ENCODE measurements at regions not wholly inside any gene's neighbourhood (a gene's known extent, or its start where the extent isn't known, plus 50 kb on each side); places are given as distances from the start of the nearest gene placed in this dataset.

GRCh38 chr13:43983373-43983772 is 103.7 kb downstream of the LACC1 start:
- no peak for DNase-seq (ENCODE audit: low read depth, low spot score)

GRCh38 chr13:43984292-43984691 is 104.6 kb downstream of the LACC1 start:
- no peak for DNase-seq (ENCODE audit: low read depth, low spot score)

- DNase-seq (ENCODE audit: low read depth, low spot score), result no peak
These were observed 105.8 kb downstream of the LACC1 start for GRCh38 chr13:43985422-43986072.

GRCh38 chr13:43986421-43986981 is 106.8 kb downstream of the LACC1 start:
- no peak for DNase-seq (ENCODE audit: low read depth, low spot score)

- DNase-seq (ENCODE audit: low read depth, low spot score), result no peak
These were observed 108.6 kb downstream of the LACC1 start for GRCh38 chr13:43988302-43988701.

- DNase-seq (ENCODE audit: low read depth, low spot score), result no peak
These were observed 110.3 kb downstream of the LACC1 start for GRCh38 chr13:43990021-43990420.

GRCh38 chr13:43990829-43991228 is 111.1 kb downstream of the LACC1 start:
- no peak for DNase-seq (ENCODE audit: low read depth, low spot score)

- no peak for DNase-seq (ENCODE audit: low read depth, low spot score)
These were observed 112.1 kb downstream of the LACC1 start for GRCh38 chr13:43991773-43992201.

- no peak for DNase-seq (ENCODE audit: low read depth, low spot score)
These were observed 112.5 kb downstream of the LACC1 start for GRCh38 chr13:43992211-43992610.

- no peak for DNase-seq (ENCODE audit: low read depth, low spot score)
These were observed 115.5 kb downstream of the LACC1 start for GRCh38 chr13:43994999-43995859.

- no peak for DNase-seq (ENCODE audit: low read depth, low spot score)
These were observed 116.5 kb downstream of the LACC1 start for GRCh38 chr13:43996221-43996620.

GRCh38 chr13:44003481-44003880 is 123.8 kb downstream of the LACC1 start:
- no peak for DNase-seq (ENCODE audit: low read depth, low spot score)

GRCh38 chr13:44004878-44005277 is 125.2 kb downstream of the LACC1 start:
- peak; percentile 62 for DNase-seq (ENCODE audit: low read depth, low spot score)

GRCh38 chr13:44007451-44007850 is 127.7 kb downstream of the LACC1 start:
- DNase-seq (ENCODE audit: low read depth, low spot score), result no peak

- no peak for DNase-seq (ENCODE audit: low read depth, low spot score)
These were observed 131.3 kb downstream of the LACC1 start for GRCh38 chr13:44011036-44011435.

- DNase-seq (ENCODE audit: low read depth, low spot score), result no peak
These were observed 133.4 kb downstream of the LACC1 start for GRCh38 chr13:44012910-44013757.

- DNase-seq (ENCODE audit: low read depth, low spot score), result peak; percentile 40
These were observed 134.1 kb downstream of the LACC1 start for GRCh38 chr13:44013758-44014291.

GRCh38 chr13:44014501-44014900 is 134.8 kb downstream of the LACC1 start:
- DNase-seq (ENCODE audit: low read depth, low spot score), result no peak

- DNase-seq (ENCODE audit: low read depth, low spot score), result no peak
These were observed 135.4 kb downstream of the LACC1 start for GRCh38 chr13:44015118-44015517.

- no peak for DNase-seq (ENCODE audit: low read depth, low spot score)
These were observed 136.1 kb downstream of the LACC1 start for GRCh38 chr13:44015811-44016210.

GRCh38 chr13:44017756-44018309 is 138.1 kb downstream of the LACC1 start:
- no peak for DNase-seq (ENCODE audit: low read depth, low spot score)

Measured in pulmonary artery endothelial cell (primary cell).